ENCODE measurements at regions not wholly inside any gene's neighbourhood (a gene's known extent, or its start where the extent isn't known, plus 50 kb on each side); places are given as distances from the start of the nearest gene placed in this dataset.
A peak's percentile ranks its signal among the peaks of the same experiment; 100 is the strongest.

DNA sequence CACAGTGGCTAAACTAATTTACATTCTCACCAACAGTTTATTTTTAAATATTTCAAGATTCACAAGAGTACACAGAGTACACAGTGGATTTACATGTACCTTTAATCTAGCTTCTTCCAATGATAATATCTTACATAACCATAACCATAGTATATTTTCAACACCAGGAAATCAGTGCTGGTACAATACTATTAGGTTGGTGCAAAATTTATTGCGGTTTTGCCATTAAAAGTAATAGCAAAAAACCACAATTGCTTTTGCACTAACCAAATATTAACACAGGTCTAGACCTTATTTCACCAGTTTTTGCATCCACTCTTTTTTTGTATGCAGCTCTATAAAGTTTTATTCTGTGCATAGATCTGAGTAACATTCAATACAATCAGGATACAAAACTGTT is 163.0 kb downstream of the SCG2 start:
- H3K4me1 ChIP-seq (ENCODE audit: control insufficient read depth in 5 of 5, insufficient read depth in 5 of 5, low read length in 5 of 5) = peaks cover 0 to 22% (median 10%) of the 10 kb centered on the region in 5 donors
- H3K4me3 ChIP-seq (ENCODE audit: low read depth in 1 of 5, low read length in 5 of 5) = no peak overlapping the region
- H3K9me3 ChIP-seq (ENCODE audit: control insufficient read depth in 5 of 5, low read length in 5 of 5) = no peaks in the 10 kb centered on the region
- no peak overlapping the region for H3K9ac ChIP-seq (ENCODE audit: low read length in 5 of 5)
- H3K36me3 ChIP-seq (ENCODE audit: control insufficient read depth in 5 of 5, insufficient read depth in 5 of 5, low read length in 5 of 5) = no peaks in the 10 kb centered on the region
- no peaks in the 10 kb centered on the region for H3K27me3 ChIP-seq (ENCODE audit: control insufficient read depth in 5 of 5, insufficient read depth in 4 of 5, low read length in 5 of 5)
- no peak overlapping the region for H3K27ac ChIP-seq (ENCODE audit: low read depth, low read length)

DNA sequence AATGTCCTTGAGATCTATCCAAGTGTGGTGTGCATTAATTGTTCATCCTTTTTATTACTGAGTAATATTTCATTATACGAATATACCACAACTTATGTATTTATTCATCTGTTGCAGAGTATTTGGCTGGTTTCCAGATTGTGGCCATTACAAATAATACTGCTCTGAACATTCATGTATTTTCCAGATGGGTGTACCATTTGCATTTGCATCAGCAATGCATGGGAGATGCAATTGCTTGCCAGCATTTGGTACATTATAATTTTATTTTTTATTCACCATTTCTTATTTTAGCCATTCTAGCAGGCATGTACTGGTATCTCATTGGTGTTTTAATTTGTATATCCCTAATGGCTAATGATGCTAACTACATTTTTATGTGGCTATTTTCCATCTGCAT is 162.4 kb downstream of the SCG2 start:
- Histone ChIP-seq H3K4me3 (ENCODE audit: low read depth in 1 of 5, low read length in 5 of 5) (no peak overlapping the region), H3K9me3 (ENCODE audit: control insufficient read depth in 5 of 5, low read length in 5 of 5) (no peaks in the 10 kb centered on the region), H3K36me3 (ENCODE audit: control insufficient read depth in 5 of 5, insufficient read depth in 5 of 5, low read length in 5 of 5) (no peaks in the 10 kb centered on the region), H3K4me1 (ENCODE audit: control insufficient read depth in 5 of 5, insufficient read depth in 5 of 5, low read length in 5 of 5) (peaks cover 0 to 23% (median 10%) of the 10 kb centered on the region in 5 donors), H3K27me3 (ENCODE audit: control insufficient read depth in 5 of 5, insufficient read depth in 4 of 5, low read length in 5 of 5) (no peaks in the 10 kb centered on the region), H3K27ac (ENCODE audit: low read depth, low read length) (no peak overlapping the region), H3K9ac (ENCODE audit: low read length in 5 of 5) (no peak overlapping the region)

DNA sequence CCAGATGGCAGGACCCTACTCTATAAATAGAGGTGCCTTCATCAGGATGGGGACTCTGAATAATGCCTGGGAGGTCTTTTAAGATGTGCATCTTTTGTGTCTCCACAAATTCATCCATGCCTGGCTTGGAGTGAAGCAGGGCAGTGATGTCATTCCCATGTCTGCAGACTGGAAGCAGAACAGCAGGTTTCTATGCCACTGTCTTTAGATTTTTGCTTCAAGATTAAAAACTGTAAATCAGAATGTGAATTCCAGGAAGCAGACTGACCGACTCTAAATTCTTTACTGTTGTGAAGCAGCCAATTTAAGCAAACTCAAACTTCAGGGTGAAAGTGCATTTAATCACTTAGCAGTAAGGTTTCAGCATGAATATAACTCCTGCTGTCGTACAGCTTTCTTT is 159.3 kb downstream of the SCG2 start:
- Histone ChIP-seq H3K27me3 (ENCODE audit: control insufficient read depth in 5 of 5, insufficient read depth in 4 of 5, low read length in 5 of 5) (no peaks in the 10 kb centered on the region), H3K9ac (ENCODE audit: low read length in 5 of 5) (peak overlapping the region in 1 of 5 donors; percentile 4), H3K9me3 (ENCODE audit: control insufficient read depth in 5 of 5, low read length in 5 of 5) (no peaks in the 10 kb centered on the region), H3K36me3 (ENCODE audit: control insufficient read depth in 5 of 5, insufficient read depth in 5 of 5, low read length in 5 of 5) (no peaks in the 10 kb centered on the region), H3K4me1 (ENCODE audit: control insufficient read depth in 5 of 5, insufficient read depth in 5 of 5, low read length in 5 of 5) (peaks cover 0 to 23% (median 10%) of the 10 kb centered on the region in 5 donors), H3K27ac (ENCODE audit: low read depth, low read length) (peak overlapping the region; percentile 24), H3K4me3 (ENCODE audit: low read depth in 1 of 5, low read length in 5 of 5) (no peak overlapping the region)

DNA sequence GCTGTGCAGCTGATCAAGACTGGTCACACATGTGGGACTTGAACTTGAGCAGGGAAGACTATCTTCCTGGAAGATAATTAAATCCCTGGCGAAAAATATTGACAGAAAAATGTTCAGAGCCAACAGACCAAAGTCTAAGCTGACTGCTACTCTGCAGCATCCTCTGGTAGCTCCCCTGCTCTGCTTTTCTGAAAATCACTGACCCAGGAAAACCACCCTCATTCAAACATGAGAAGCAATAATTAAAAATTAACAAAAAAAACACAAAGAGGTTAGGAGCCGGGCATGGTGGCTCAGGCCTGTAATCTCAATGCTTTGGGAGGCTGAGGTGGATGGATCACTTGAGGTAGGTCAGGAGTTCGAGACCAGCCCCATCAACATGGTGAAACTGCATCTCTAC is 151.9 kb downstream of the SCG2 start:
- Histone ChIP-seq H3K27ac (ENCODE audit: low read depth, low read length) (no peak overlapping the region), H3K9ac (ENCODE audit: low read length in 5 of 5) (no peak overlapping the region), H3K4me1 (ENCODE audit: control insufficient read depth in 5 of 5, insufficient read depth in 5 of 5, low read length in 5 of 5) (no peaks in the 10 kb centered on the region), H3K4me3 (ENCODE audit: low read depth in 1 of 5, low read length in 5 of 5) (no peak overlapping the region), H3K36me3 (ENCODE audit: control insufficient read depth in 5 of 5, insufficient read depth in 5 of 5, low read length in 5 of 5) (no peaks in the 10 kb centered on the region), H3K27me3 (ENCODE audit: control insufficient read depth in 5 of 5, insufficient read depth in 4 of 5, low read length in 5 of 5) (no peaks in the 10 kb centered on the region), H3K9me3 (ENCODE audit: control insufficient read depth in 5 of 5, low read length in 5 of 5) (no peaks in the 10 kb centered on the region)

DNA sequence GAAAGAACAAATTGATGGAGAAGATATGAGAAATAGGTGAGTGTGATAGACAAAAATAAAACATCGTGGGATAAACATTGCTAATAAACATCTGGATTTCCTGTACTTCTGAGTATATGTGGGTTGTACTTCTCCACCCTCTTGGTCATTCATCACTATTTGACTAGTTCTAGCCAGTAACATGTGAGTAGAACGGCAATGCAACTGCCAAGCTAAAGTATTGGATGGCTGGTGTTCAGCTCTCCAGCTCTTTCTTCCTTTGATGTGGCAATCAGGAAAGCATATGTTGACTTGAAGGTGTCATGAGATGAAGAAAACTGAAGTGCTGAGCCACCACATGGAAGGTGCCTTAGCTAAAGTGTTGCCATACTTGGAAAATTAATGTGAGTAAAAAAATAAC is 144.9 kb downstream of the SCG2 start:
- no peaks in the 10 kb centered on the region for H3K27me3 ChIP-seq (ENCODE audit: control insufficient read depth in 5 of 5, insufficient read depth in 4 of 5, low read length in 5 of 5)
- no peak overlapping the region for H3K9ac ChIP-seq (ENCODE audit: low read length in 5 of 5)
- H3K36me3 ChIP-seq (ENCODE audit: control insufficient read depth in 5 of 5, insufficient read depth in 5 of 5, low read length in 5 of 5) = no peaks in the 10 kb centered on the region
- no peaks in the 10 kb centered on the region for H3K9me3 ChIP-seq (ENCODE audit: control insufficient read depth in 5 of 5, low read length in 5 of 5)
- H3K4me1 ChIP-seq (ENCODE audit: control insufficient read depth in 5 of 5, insufficient read depth in 5 of 5, low read length in 5 of 5) = peaks cover 0 to 5% (median 0%) of the 10 kb centered on the region in 5 donors
- no peak overlapping the region for H3K27ac ChIP-seq (ENCODE audit: low read depth, low read length)
- H3K4me3 ChIP-seq (ENCODE audit: low read depth in 1 of 5, low read length in 5 of 5) = no peak overlapping the region

DNA sequence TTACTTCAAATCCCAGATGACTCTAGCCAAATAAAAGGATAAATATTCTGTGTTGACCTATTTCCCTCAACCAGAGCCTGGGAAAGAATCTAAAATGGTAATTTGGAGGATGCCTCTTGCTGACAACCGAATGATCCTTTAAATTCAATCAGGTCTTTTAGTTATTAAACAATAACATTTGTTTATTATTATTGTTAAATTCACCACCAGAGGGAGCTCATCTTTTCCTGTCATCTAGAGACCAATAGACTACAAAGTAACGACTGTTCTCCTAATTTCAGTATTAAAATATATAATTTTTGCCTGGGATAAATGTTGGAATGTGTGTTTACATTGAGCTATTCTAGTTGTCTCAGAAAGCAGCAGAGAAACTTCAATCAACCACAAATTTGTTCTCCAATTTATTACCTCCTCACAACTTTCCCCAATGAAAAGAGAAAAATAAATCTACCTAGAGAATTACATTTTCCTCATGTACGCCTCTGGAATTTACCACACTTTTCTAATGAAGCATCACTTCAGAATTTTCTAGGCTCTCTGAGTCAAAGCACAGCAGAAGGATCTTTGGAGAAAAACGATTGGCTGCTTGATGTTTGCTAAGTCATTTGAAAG is 142.7 kb downstream of the SCG2 start:
- Histone ChIP-seq H3K9ac (ENCODE audit: low read length in 5 of 5) (no peak overlapping the region), H3K27ac (ENCODE audit: low read depth, low read length) (no peak overlapping the region), H3K4me3 (ENCODE audit: low read depth in 1 of 5, low read length in 5 of 5) (no peak overlapping the region), H3K4me1 (ENCODE audit: control insufficient read depth in 5 of 5, insufficient read depth in 5 of 5, low read length in 5 of 5) (peaks cover 0 to 5% (median 0%) of the 10 kb centered on the region in 5 donors), H3K9me3 (ENCODE audit: control insufficient read depth in 5 of 5, low read length in 5 of 5) (no peaks in the 10 kb centered on the region), H3K36me3 (ENCODE audit: control insufficient read depth in 5 of 5, insufficient read depth in 5 of 5, low read length in 5 of 5) (no peaks in the 10 kb centered on the region), H3K27me3 (ENCODE audit: control insufficient read depth in 5 of 5, insufficient read depth in 4 of 5, low read length in 5 of 5) (no peaks in the 10 kb centered on the region)

DNA sequence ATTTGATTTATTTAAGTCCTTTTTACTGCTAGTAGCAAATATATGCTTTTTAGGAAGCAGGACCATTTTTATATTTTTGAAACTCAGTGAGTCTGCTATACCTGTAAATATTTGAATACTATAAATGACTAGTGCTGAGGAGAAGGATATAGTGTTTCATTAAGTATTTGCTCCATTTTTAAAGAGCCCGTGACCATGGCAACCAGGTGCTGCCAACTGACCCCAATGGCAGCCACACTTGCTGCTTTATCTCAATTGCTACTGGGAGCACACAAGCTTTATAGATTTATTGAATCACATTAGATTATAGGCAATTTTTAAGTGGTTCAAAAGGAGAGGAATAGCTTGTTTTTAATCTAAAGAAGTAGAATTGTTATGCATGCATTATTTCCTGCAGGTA is 142.0 kb downstream of the SCG2 start:
- no peak overlapping the region for H3K27ac ChIP-seq (ENCODE audit: low read depth, low read length)
- no peaks in the 10 kb centered on the region for H3K9me3 ChIP-seq (ENCODE audit: control insufficient read depth in 5 of 5, low read length in 5 of 5)
- no peak overlapping the region for H3K4me3 ChIP-seq (ENCODE audit: low read depth in 1 of 5, low read length in 5 of 5)
- no peaks in the 10 kb centered on the region for H3K36me3 ChIP-seq (ENCODE audit: control insufficient read depth in 5 of 5, insufficient read depth in 5 of 5, low read length in 5 of 5)
- no peaks in the 10 kb centered on the region for H3K27me3 ChIP-seq (ENCODE audit: control insufficient read depth in 5 of 5, insufficient read depth in 4 of 5, low read length in 5 of 5)
- peaks cover 0 to 5% (median 3%) of the 10 kb centered on the region in 5 donors for H3K4me1 ChIP-seq (ENCODE audit: control insufficient read depth in 5 of 5, insufficient read depth in 5 of 5, low read length in 5 of 5)
- no peak overlapping the region for H3K9ac ChIP-seq (ENCODE audit: low read length in 5 of 5)

DNA sequence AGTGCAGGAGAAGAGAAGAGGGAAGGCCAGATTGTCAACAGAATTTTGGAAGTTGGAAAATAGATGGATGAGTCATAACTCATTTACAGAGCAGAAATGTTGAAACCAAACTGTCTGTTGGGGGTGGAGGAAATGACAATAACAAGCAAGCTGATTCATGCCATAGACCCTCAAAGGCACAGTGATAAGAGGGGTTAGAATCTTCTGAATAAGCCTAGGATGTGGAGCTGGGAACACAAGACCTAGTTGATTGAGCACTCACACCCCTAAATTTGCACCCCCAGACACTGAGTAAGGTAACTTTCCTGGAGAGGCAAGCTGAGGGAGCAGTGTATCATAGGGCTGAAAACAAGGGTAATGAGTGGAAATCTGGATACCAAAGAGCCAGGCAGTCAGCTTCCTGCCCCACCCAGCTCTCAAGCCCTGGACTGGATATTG is 141.4 kb downstream of the SCG2 start:
- Histone ChIP-seq H3K27me3 (ENCODE audit: control insufficient read depth in 5 of 5, insufficient read depth in 4 of 5, low read length in 5 of 5) (no peaks in the 10 kb centered on the region), H3K27ac (ENCODE audit: low read depth, low read length) (no peak overlapping the region), H3K9me3 (ENCODE audit: control insufficient read depth in 5 of 5, low read length in 5 of 5) (no peaks in the 10 kb centered on the region), H3K4me3 (ENCODE audit: low read depth in 1 of 5, low read length in 5 of 5) (no peak overlapping the region), H3K9ac (ENCODE audit: low read length in 5 of 5) (no peak overlapping the region), H3K4me1 (ENCODE audit: control insufficient read depth in 5 of 5, insufficient read depth in 5 of 5, low read length in 5 of 5) (peaks cover 3 to 9% (median 6%) of the 10 kb centered on the region in 5 donors), H3K36me3 (ENCODE audit: control insufficient read depth in 5 of 5, insufficient read depth in 5 of 5, low read length in 5 of 5) (no peaks in the 10 kb centered on the region)

DNA sequence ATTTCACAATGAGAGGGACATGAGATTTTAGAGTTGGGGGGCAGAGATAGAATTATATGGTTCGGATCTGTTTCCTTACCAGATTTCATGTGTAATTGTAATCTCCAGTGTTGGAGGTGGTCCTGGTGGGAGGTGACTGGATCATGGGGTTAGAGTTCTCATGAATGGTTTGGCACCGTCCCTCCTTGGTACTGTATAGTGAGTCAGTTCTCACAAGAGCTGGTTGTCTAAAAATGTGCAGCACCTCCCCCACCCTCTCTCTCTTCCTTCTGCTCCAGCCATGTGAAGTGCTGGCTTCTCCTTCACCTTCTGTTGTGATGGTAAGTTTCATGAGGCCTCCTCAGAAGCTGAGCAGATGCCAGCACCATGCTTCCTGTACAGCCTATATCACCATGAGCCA is 138.1 kb downstream of the SCG2 start:
- H3K4me3 ChIP-seq (ENCODE audit: low read depth in 1 of 5, low read length in 5 of 5) = no peak overlapping the region
- H3K4me1 ChIP-seq (ENCODE audit: control insufficient read depth in 5 of 5, insufficient read depth in 5 of 5, low read length in 5 of 5) = peaks cover 4 to 15% (median 10%) of the 10 kb centered on the region in 5 donors
- H3K27me3 ChIP-seq (ENCODE audit: control insufficient read depth in 5 of 5, insufficient read depth in 4 of 5, low read length in 5 of 5) = no peaks in the 10 kb centered on the region
- no peak overlapping the region for H3K9ac ChIP-seq (ENCODE audit: low read length in 5 of 5)
- no peak overlapping the region for H3K27ac ChIP-seq (ENCODE audit: low read depth, low read length)
- H3K36me3 ChIP-seq (ENCODE audit: control insufficient read depth in 5 of 5, insufficient read depth in 5 of 5, low read length in 5 of 5) = no peaks in the 10 kb centered on the region
- no peaks in the 10 kb centered on the region for H3K9me3 ChIP-seq (ENCODE audit: control insufficient read depth in 5 of 5, low read length in 5 of 5)

DNA sequence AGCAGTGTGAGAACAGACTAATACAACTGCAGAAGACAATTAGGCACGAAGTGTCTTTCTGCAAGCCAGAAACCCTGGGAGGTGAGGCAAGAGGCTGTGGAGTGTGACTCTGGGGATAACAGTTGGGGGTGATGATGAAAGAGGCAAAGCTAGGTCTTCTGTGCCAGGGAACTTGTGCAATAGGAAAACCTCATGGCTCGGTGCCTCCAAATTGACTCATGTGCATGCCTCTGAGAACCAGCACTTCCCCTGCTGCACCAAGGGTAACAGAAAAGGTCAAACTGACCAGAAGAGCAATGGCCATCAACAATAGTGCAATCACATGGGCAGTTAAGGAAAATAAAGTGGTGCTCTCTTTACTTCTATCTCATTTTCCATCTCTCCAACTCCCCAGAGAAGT is 136.4 kb downstream of the SCG2 start:
- Histone ChIP-seq H3K27me3 (ENCODE audit: control insufficient read depth in 5 of 5, insufficient read depth in 4 of 5, low read length in 5 of 5) (no peaks in the 10 kb centered on the region), H3K9me3 (ENCODE audit: control insufficient read depth in 5 of 5, low read length in 5 of 5) (no peaks in the 10 kb centered on the region), H3K9ac (ENCODE audit: low read length in 5 of 5) (no peak overlapping the region), H3K4me3 (ENCODE audit: low read depth in 1 of 5, low read length in 5 of 5) (no peak overlapping the region), H3K4me1 (ENCODE audit: control insufficient read depth in 5 of 5, insufficient read depth in 5 of 5, low read length in 5 of 5) (peaks cover 3 to 15% (median 10%) of the 10 kb centered on the region in 5 donors), H3K36me3 (ENCODE audit: control insufficient read depth in 5 of 5, insufficient read depth in 5 of 5, low read length in 5 of 5) (no peaks in the 10 kb centered on the region), H3K27ac (ENCODE audit: low read depth, low read length) (peak overlapping the region; percentile 13)

Measured in subcutaneous abdominal adipose tissue (tissue), 5 donors.